ENCODE measurements at regions not wholly inside any gene's neighbourhood (a gene's known extent, or its start where the extent isn't known, plus 50 kb on each side); places are given as distances from the start of the nearest gene placed in this dataset.

DNA sequence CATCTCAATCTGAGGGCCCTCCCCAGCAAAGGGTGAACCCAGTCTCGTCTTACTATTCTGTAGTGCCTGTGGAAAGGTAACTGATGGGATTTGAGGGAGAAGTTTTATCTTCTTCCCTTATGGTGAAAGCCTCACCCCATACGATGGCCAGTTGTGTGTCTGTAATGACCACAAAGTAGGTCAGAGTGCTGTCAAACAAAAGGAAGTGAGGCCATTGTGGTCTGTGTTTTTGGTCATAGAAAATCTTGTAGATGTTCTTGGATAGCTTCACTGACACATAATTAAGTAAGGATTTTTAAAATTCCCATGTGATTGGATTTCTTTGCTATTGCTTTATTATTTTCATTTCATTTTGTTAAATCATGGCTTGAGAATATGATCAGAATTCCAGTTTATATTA lies 505.1 kb upstream of the KLF4 start:
- TF ChIP-seq CTCF (IDR thresholded peaks at IDR 0.05; ENCODE audit: poor library complexity) (no peak), EZH2 (IDR thresholded peaks at IDR 0.05; ENCODE audit: borderline replicate concordance) (no peak)
